GM04504 (cell line): ENCODE measurements at regions not wholly inside any gene's neighbourhood (a gene's known extent, or its start where the extent isn't known, plus 50 kb on each side); places are given as distances from the start of the nearest gene placed in this dataset.

Source experiments
- DNase-seq: peaks from one replicate; pipeline ENCODE4 v3.0.0-alpha.2; 2012; ENCODE audit warnings: low read depth

DNA sequence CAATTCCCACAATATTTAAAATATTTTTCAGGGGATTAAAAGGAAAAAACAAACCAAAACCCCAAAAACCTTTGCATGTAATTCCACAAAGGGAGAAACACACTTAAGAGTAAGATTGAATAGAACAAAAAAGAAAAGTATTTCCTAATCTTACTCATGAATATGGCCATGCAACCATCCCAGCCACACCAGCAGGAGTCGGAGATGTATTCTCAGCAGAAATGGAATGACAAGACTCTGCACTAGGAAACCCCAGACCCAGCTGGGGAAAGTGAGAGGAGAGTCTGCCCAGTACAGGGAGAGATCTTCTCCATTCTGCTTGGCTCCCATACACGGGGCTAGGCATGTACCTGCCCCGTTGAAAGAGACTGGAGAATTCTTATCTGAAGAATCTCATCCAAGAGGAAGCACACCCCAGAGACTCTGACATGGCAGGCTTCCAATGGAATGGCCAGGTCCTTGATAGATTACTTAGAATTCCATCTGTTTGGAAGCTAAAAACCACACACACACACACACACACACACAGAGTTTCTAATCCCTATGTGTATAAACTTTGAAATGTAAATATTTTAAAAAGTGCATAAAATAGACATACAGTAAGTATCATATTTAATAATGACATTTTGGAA, 118.8 kb downstream of the GADD45G start:
- no peak for DNase-seq

DNA sequence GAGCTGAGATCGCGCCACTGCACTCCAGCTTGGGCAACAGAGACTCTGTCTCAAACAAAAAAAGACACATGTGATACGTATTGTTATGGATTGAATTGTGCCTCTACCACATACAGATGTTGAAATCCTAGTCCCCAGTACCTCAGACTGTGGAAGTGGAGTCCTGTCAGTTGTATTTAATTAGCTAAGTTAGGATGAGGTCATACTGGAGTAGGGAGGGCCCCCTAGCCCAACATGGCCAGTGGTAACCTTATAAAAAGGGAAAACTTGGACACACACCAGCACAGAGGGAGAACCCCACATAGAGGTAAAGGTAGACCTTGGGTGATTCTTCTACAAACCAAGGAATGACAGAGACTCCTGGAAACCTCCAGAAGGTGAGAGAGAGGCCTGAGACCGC, 119.8 kb downstream of the GADD45G start:
- no peak for DNase-seq

DNA sequence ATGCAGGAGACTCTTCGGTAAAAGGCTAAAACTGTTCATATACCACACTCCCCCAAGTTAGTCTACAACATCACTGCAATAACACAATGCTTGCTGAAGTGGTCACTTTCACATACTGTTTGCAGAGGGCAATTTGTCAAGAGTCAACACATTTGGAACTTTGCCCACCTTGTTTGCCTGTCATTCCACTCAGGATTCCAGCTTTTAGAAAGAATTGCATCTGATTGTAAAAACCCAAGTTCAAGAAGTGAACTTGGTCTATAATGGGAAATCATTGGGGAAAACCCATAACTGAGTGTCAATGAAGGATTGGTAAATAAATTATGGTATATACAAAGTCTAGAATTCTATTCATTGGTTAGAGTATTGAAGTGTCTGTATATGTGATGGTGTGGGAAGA, 120.5 kb downstream of the GADD45G start:
- DNase-seq, result no peak

DNA sequence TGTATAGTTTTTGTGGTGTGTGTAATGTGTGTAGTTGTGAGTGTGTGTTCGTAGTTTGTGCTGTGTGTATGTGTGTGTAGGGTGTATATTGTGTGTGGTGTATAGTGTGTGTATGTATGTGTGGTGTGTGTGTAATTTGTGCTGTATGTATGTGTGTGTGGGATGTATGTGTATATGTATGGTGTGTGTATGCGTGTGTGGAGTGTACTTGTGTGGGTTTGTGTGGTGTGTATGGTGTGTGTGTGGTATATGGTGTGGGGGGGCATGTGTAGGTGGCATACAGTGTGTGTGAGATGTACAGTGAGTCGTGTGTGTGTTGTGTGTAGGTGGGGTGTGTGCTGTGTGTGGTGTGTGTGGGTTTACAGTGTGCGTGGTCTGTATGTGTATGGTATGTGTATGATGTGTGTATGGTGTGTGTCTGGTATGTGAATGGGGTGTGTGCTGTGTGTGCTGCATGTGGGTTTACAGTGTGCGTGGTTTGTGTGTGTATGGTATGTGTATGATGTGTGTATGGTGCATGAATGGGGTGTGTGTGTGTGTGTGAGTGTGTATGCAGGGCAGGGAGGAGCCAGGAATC, 125.2 kb downstream of the GADD45G start:
- no peak for DNase-seq

DNA sequence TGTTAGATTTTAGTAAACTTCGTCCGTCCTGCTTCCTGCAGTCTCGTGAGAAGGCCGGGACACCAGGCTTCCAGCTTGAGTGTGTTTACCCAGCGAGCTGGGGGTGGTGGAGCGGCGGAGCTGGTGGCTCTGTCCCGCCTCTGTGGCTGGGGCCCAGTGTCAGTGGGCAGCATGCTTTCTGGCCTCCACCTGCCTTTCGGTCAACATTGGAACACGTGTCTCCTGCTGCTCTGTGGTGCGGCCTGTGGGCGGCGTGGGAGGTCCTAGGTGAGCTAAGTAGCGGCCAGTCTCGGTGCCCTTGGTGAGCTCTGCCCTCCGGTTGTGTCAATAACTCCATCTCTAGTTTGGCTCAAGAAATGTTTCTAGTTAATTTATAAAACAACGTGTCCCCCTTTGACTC, 125.9 kb downstream of the GADD45G start:
- DNase-seq, result no peak

DNA sequence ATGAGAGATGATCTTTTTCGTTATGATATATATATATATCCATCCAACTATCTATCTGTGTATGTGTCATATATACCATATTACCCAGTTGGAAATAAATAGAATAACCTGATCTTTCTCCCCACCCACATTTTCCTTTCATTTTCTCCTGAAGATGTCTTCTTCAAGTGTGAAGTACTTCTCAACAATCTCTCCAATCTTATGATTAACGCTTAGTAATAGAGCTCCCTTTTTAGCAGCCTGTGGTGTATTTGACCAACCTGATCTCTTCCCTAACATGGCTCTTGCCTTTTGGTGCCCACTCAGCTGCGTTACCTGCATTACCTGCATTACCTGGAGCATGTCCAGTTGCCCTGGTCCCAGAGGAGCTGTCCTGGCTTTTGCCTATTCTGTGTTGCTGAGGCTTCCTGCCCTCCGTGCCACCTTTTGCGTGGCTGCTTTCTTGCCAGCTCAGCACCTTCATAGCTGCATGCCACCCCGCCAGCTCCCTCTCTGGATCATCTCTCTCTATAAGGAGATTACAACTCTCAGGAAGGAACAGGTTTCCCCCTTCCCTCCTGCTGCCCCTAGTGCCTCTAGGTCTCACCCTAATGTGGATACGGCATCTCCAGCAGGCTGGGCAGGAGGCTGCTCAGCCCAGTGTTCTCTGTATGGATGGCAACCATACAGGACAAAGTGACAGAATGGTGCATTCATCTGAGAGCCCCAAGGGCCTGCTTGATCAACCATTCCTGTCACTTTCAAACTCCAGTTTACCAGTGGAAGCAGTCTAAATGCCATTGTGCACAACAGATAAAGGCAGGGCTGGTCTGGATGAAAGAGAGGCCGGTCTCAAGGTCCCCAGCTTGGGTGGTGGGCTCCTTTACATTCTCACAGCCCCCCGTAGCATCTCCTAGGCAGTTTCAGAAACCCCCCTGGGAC, 126.7 kb downstream of the GADD45G start:
- DNase-seq, result no peak

DNA sequence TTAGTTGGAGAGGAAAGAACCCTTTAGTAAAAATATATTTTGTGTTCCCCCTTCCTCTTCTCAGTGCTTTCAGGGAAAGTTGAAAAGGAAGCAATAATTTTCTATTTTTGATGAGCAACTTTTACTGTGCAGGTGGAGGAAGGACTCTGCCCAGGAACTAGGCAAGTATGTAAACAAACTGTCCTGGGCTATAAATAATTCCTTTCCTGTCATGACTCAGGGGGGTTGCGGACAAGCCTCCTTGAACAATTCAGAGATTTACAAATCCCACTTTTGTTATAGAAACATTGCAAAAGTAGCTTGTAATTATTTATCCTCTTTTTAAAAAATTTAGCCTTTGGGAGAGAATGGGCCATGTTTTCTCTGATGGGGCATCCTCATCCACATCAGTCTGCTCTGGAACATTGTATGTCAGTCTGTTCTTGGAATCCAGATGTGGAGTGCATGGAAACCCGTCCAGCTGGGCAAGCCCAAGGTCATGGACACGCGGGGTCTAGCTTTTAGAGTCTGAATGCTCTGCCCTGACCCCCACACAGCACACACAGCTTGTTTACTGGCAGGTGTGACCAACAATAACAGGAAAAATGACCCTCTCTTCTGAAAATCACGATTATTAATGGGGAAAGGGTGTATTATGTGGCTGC, 127.6 kb downstream of the GADD45G start:
- no peak for DNase-seq

DNA sequence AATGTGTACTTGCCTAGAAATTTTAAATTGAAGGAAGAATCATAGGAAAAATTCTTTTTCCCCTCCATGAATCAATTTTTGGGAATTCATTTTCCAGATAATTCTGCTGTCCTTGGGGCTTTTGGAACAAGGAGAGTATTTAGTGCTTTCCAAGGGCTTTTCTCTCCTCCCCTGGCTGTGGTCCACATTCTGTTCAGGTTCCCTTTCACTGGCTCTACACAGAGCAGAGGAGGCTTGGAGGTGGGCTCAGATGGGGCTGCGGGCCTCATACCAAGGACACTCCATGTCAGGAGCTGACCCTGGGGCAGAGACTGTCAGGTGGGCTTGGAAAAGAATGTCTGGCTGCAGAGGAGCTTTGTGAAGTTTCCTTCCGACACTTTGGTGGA, 128.1 kb downstream of the GADD45G start:
- no peak for DNase-seq

DNA sequence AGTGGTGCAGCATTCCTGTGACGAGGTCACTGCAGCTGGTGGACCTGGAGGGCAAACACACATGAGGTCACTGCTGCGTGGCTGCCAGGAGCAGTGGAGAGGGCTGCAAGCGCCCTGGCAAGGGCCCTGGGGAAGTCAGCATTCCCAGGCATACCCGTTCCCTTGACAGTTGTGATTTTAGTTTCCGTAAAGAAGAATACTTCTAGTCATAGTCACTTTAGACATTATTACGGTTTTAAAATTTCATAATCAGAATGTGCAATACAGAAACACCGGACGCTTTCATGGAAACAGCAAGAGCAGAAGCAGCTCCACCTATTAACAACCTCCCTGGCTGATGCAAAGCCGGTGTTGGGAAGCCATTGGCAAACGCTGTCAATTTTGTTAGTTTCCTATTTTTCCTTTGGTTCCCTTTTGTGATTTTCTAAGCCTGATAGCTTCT, 129.8 kb downstream of the GADD45G start:
- no peak for DNase-seq

DNA sequence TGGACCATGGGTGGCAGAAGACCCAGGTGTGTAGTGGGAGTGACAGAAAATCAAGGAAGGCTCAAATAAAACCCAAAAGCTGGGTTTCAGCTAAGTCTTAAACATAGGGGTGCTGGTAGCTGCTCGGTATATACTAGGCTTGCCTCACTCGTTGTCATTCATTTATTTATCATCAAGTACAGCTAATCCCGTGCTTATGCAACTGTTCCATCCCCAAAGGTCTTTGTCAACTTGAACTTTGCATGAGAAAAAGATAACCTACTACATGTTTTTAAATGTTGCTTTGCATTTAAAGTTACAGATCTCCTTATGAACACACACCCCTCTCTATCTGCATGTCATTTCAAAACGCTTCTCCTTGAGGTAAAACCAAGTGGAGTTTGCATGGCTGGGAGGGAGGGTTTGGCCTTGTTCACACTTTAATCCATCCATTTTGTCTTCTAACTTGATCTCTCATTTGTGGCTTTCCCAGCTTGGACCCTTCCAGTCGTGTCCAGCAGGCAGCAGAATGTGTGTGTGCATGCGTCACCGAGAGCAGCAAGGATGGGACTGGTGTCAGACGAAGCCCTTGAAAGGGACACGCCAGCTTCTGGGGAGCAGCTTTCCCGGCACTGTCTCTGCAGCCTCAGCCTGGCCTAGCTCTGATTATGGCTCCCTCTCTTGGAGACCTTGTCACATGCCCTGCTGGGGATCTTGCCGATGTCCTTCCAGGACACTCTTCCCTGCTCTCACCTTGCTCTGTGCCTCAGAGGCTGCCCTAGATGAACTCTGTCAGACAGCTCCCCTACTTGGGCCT, 133.5 kb downstream of the GADD45G start:
- no peak for DNase-seq

DNA sequence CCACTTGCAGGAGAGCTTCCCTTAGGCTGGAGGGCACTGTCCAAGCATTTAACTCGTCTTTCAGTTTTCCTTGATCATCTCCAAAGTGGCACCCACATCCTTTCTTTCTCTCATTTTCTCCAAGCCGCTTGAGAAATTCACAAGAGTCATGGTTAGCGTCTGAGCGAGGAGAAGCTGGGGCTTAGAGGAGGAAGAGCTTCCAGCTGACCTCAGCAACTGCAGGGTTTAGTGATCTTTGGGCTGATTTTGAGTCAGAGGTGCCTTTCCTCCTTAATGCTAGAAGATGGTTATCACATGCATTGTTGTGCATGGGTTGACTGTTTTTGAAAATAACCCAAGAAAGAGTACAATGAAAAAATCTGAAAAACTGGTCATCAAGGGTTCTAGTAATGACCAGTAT, 134.7 kb downstream of the GADD45G start:
- DNase-seq, result no peak

DNA sequence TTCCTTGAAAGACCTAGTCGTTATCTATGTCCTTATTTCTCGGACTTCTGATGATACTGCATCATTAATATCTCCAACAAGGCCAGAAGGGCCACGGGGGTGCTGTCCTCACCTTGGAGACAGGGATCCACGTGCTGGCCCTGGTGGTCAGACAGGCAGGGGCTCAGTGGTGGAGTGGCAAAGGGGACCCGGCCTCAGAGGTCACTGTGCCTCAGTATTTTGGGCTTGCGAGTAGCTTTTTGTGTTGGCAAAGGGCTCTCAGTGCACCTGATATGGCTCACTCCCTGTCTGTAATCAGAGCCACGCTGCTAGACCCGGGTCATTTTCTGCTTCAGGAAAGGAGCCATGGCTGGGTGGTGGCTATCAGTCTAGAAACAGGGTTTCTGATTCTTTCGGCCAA, 135.1 kb downstream of the GADD45G start:
- DNase-seq, result no peak

DNA sequence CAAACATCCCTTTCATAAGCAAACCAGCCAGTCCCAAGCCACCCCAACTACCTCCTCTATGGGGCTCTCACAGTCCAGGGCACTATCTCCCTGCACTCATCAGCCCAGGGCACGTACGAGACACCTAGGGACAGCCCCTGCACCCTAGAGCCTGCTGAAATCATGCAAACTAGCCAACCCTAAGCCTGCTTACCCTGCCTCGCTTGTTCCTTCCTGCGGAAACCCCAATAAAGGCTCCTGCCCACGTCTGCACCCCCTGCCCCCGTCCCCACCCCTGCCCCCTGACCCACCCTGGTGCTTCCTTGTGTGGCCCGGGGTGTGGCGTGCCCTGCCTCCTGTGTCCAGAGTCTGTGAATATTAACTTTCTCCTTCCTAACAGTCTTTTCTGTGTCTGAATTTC, 135.9 kb downstream of the GADD45G start:
- no peak for DNase-seq

DNA sequence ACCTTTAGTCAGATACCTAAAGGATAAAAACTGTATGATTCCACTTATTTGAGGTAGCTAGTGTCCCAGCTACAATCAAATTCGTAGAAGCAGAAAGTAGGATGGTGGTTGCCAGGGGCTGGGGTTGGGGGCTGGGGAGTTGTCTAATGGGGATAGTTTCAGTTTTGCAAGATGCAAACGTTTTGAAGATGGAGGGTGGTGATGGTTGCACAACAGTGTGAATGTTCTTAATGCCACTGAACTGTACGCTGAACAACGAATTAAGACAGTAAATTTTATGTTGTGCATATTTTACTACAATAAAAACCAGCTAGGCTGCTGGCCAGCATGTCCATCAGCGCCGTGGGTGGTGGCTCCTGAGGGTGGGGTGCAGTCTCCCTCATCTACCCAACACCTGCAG, 137.8 kb downstream of the GADD45G start:
- no peak for DNase-seq

DNA sequence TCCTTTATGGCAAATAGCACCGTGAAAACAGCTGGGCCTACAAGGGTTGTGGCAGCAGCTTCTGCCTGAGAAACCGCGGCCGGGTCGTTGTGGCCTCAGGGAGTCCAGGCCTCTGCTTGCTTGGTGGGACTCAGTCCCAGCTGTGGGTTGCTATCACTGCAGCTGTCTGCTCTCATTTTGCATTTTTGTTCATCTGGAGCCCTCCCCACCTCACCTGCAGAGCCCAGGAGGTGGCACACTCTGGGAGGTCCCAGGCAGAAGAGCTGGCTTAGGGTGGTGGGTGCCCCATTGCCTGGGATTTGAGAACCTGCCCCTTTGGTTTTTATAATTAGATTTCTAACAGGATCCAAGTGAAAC, 138.4 kb downstream of the GADD45G start:
- no peak for DNase-seq

DNA sequence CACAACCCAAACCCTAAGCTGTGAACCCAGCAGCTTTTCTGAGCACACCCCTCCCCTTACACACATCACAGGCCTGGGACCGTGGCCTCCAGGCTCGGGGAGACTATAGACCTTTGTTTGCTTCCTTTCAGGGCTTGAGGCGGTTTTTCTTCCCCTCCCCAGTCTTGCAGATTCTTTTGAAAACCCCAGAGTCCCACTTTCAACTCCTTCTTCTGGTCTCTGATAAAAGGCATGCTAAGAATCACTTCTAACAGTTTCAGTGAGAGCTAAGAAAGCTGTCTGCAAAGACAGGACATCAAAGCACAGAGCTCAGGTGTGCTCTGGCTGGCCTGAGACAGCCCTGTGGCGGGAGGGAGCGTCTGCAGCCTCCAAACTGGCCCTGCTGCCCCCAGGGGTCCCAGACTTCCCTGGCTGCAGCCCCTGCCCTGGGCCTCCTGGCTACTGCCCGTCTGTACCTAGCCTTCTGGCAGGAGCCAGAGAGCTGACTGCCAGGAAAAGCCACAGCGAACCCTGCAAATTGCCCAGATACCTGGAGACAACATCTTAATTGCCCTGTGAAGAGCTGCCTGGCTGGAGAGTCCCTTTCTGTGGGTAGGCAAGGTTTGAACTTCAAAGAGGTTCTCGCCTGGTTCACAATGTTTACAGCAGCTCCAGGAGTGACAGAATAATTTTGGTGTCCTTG, 138.9 kb downstream of the GADD45G start:
- DNase-seq, result no peak

DNA sequence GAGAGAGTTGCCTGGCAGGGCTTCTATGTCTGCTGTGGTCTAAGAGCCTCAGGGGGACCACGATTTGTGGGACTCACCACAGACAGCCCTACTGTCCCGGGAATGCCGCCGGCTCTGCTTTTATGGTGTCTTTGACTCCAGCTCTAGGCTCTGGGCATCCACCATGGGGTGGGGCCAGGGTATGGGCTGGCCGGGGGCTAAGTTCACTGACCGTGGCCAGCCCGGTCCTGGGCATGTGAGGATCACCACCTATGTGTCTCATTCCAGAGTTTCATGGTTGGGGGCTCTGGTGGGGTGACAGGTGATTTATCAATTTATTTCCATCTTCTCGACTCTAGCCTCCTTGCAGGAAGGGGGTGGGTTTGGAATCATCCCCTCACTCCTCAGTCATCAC, 139.4 kb downstream of the GADD45G start:
- no peak for DNase-seq

DNA sequence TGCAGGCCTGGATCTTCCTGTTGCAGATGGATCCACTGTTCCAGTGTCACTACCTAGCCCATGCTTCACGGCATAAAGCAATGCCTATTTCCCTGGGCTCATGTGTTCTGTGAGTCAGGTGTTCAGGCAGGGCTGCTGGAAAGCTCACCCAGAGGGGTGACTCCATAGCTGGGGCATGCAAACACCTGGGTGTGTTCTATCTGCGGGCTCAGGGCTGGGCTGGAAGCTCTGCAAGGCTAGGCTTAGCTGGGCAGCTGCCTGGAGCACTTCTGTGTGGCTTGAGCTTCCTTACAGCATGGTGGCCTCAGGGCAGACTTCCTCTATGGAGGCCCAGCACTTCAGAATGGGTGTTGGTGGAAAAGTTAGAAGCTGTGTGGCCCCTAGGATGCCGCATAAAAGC, 139.9 kb downstream of the GADD45G start:
- DNase-seq, result no peak

DNA sequence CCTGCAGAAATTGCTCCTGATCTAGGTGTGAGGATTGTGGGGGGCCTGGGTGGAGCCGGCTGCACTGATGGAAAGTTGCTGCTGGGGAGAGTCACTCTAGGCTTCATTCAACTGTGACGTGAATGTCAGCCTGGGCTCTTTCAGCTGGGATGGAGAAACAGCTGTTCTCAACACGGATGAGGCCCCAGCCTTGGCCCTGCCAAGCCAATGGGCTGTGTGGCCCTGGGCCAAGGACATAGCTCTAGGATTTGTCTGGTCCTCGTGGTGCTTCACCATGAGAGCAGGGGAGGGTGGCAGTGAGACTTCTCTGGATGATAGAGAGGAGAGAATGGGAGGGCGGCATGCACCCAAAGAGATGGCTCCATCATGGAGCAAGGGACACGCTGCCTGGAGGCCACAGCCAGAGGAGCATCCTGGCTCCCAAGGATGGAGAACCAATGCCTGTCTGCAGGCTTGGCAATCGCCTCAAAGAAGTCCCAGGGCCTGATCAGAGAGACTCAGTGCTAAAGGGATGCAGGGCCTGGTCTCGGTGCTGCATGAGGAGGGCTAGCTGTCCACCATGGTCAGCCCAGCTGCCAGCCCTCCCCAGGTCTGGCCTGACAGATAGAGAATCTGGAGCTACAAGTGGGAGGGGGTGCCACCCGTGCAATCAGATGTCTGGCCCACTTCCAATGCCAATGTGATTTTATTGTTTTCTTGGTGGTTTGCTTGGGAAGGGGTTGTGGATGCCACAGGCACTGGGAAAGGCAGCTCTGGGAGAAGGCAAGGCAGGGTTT, 141.0 kb downstream of the GADD45G start:
- DNase-seq, result no peak

DNA sequence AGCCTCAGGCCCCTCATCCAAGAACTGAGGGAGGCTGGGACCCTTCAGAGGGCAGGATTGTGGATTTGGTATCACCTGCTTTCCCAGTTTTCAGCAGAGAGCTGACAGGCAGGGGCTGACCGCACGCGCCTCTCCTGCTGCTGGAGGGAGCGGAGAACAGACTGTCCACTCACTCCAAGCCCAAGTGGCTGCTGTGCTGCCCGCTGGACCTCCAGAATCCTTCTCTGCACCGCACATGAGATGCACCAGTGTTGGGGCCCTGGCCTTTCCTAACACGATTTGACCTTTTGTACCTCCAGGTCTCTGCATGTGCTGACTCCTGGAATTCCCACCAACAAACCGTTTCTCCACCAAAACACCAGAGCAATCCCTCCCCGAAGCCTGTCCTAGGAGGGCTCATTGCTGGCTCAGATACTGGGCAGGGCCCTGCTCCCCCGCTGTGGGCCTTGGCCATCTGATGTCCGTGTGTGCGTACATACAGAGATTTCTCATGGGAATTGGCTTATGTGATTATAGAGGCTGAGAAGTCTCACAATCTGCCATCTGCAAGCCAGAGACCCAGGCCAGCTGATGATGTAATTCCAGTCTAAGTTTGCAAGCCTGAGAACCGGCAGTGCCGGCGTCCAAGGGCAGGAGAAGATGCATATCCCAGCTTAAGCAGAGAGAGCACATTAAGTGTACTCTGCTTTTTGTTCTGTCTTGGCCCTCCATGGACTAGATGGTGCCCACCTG, 141.7 kb downstream of the GADD45G start:
- DNase-seq, result no peak
